Limb (tissue), 2 donors: ENCODE measurements at regions not wholly inside any gene's neighbourhood (a gene's known extent, or its start where the extent isn't known, plus 50 kb on each side); places are given as distances from the start of the nearest gene placed in this dataset.
A peak's percentile ranks its signal among the peaks of the same experiment; 100 is the strongest.

Experiments used
- DNase-seq, 2 donors: peaks; one replicate each; pipeline ENCODE4 v3.0.0-alpha.2; 2016; ENCODE audit errors: extremely low spot score in 2 of 2

GRCh38 chr2:224211791-224212190 lies 172.7 kb upstream of the SERPINE2 start:
- DNase-seq, result no peak

- DNase-seq, result no peak
Observed at GRCh38 chr2:224211181-224211480, 172.0 kb upstream of the SERPINE2 start.

DNA sequence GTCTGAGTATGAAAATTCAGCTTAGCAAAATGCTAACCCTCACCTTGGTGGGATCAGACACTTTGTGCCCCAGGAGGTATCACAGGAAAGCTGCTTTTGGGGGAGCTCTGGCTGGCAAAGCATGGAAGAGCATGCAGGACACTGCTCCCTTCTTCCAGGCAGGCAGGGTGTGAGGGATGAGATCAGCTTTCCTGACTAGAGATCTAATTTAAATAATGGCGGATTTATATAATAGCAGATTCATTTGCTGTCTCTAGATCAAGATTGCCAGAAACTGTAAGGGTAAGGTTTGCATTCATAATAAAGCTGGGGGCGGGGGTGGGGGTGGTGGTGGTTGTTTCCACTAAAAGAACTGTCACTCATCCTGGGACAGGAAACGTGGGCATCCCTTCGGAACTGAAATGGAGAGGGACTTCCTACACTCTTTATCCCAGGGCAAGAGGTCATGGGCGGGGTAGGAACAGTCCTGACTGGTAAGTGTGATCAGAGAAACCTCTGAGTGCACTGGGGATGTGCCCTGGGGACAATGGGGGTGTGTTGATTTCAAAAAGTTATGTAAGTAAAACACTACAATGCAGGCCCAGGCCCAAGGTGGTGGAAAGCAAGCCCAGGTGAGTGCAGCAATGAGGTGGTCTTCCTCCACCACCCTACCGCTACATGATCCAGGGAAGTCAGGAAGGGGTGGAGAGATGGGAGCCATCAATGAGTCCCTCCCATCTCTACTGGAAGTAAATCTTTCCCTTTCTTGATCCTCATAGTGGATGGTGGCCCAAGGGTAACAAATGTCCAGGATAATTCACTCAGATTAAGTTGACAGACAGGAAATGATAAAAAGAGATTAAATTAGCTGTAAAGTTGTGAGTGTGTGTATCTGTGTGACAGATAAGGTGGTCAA lies 171.4 kb upstream of the SERPINE2 start:
- DNase-seq, result no peak

GRCh38 chr2:224209555-224210285 lies 170.6 kb upstream of the SERPINE2 start:
- DNase-seq, result no peak

DNA sequence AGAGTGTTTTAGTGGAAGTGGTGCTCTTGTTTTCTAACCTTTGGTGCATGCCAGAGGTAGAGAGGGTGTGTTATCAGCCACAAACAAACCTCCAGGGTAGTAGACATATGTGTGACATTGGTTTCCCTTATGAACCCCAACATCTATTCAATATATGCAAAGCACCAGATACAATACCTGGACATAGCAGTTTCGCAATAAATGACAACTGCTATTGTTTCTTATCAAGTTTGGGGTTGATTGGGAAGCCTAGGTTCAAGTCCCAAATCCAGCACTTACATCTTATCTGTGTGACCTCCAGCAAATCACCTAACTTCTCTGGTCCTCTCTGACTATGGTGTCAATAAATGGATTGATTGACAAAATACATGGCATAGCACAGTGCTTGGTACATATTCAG lies 169.4 kb upstream of the SERPINE2 start:
- DNase-seq, result no peak

DNA sequence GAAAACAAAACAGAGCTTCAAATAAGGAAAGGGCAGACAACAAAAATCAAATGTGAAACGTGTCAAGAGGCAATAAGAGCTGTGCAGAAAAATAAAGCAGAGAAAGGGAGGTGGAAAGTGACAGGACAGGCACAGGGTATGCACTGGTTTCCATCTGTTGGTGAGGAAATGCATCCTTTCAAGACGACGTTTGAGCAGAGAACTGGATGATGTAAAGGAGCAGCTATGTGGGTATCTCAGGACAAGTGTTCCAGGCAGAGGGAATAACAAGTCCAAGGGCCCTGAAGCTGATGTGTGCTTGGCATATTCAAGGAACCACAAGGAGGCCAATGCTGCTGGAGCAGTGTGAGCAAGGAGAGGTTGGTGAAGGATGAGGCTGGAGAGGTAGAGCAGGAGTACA lies 168.9 kb upstream of the SERPINE2 start:
- DNase-seq, result no peak

- DNase-seq, result no peak
Observed at GRCh38 chr2:224206816-224207215, 167.7 kb upstream of the SERPINE2 start.

GRCh38 chr2:224202281-224202865 lies 163.3 kb upstream of the SERPINE2 start:
- DNase-seq, result no peak

GRCh38 chr2:224198436-224198835 lies 159.3 kb upstream of the SERPINE2 start:
- DNase-seq, result no peak

- DNase-seq, result no peak
Observed at GRCh38 chr2:224196810-224197209, 157.7 kb upstream of the SERPINE2 start.

DNA sequence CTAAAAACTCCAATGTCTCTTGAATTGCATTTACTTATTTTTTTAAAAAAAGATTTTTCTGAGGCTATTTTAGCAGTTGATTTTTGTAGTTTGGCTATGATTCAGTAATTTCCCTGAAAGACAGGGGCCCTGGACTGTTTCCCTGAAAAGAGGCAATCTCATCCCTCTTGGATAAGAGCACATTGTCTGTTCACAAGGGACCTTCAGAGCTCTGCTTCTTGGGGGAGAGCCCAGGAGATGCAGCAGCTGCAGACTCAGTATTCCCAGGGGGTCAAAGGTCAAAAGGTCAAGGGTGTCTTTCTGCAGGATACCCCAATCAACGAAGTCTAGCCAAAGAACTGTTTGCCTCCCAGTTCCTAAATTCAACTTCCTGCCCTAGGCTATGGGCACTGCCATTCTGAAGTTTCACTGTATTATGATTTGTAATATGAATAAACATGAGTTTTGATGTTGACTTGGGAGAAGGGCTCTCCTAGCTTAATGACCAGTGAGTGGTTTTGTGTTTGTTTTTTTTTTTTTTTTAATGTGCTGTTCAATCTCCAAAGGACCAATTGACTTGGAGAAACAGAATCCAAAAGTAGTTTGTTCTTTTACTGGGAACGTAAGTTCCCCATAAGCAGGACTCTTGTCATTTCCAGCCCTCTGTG lies 157.0 kb upstream of the SERPINE2 start:
- peak in 1 of 2 donors; percentile 50 for DNase-seq

- no peak for DNase-seq
Observed at GRCh38 chr2:224194161-224194560, 155.1 kb upstream of the SERPINE2 start.

DNA sequence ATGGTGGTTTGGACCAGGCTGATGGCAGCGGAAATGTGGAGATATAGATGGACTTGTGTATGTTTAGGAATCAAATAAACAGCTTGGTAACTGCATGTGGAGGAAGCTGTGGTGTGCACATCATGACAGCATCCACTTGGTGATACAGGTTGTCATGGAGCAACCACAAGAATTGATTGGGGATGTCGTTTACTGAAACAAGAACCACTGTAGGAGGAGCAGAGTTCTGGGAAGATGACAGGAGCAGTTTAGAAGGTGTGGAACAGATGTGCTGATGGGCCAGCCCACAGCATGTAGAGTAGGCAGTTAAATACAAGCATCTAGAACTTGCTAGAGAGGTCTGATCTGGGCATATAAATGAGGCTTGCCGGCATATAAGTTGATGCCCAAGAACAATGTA lies 152.4 kb upstream of the SERPINE2 start:
- DNase-seq, result no peak

GRCh38 chr2:224190936-224191270 lies 151.8 kb upstream of the SERPINE2 start:
- no peak for DNase-seq

DNA sequence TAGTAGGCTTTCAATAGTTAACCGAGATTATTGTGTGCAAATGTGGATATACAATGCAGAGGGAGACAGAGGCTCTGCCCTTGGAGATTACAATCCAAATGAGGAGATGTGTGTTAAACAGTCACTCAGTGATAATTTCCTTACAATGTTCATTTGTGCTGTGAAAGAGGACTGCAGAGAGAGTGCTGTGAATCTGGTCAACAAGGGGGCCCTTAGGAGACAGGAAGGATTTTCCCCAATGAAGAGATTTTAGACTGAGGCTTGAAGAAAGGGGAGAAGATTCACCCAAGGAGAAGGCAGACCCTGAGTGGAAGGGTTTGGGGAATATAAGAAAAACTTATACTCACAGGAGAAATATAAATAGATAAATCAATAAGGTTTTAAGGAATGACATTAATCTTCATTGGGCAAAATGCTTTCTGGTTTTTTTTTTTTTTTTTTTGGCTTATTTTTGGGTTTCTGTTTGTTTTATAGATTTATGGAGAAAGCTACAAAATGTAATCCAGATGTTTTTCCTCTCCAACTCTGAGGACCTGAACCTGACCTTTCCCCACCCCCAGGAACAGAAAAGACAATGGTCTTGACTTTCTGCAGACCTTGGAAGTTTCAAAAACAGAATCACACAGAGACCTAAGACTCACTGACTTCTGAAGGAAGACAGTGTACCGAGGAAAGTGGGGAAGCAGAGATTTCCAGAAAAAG lies 151.3 kb upstream of the SERPINE2 start:
- no peak for DNase-seq

DNA sequence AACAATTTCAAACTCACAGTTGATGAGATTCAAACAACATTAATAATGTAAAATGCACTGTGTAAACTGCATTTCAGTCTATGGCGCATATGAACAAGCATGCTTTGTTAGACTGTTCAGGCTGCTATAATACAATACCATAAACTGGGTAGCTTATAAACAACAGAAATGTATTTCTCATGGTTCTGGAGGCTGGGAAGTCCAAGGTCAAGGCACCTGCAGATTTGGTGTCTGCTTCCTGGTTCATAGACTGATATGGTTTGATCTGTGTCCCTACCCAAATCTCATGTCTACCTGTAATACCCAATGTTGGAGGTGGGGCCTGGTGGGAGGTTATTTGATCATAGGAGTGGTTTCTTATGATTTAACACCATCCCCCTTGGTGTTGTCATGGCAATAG lies 148.1 kb upstream of the SERPINE2 start:
- DNase-seq, result no peak

GRCh38 chr2:224185023-224185601 lies 146.0 kb upstream of the SERPINE2 start:
- DNase-seq, result no peak

DNA sequence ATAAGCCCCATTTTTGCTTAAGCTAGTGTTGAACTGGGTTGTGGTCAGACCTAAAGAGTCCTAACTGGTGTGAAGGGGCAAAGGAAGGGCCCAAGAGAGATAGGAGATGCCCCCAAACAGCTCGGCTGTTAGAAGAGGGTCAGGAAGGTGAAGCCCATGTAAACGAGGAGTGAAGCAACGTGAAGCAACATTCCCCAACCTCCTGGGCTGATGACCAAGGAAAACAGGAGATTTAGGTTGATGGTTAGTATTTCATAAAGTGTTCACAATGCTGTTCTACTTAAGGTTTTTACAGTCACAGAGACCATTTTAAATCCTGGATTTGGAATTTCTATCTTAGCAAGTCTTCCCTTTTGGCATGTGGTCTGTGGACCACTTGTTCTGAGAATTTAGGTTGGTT lies 144.0 kb upstream of the SERPINE2 start:
- no peak for DNase-seq

GRCh38 chr2:224182498-224182897 lies 143.4 kb upstream of the SERPINE2 start:
- DNase-seq, result no peak

GRCh38 chr2:224181534-224182155 lies 142.6 kb upstream of the SERPINE2 start:
- DNase-seq, result no peak

- peak in 1 of 2 donors; percentile 44 for DNase-seq
Observed at GRCh38 chr2:224180810-224181209, 141.7 kb upstream of the SERPINE2 start.
